Heart left ventricle (tissue), 13 donors: ENCODE measurements at regions not wholly inside any gene's neighbourhood (a gene's known extent, or its start where the extent isn't known, plus 50 kb on each side); places are given as distances from the start of the nearest gene placed in this dataset.

Experiments
- CTCF ChIP-seq, 12 donors: fragments of 200-600 bp; sonication (generic) in 4 of 12; IDR thresholded peaks; one replicate each; pipeline versions ENCODE4 v1.5.0 to v1.8.0; 2018 to 2022; ENCODE audit warnings: antibody characterized with exemption in 12 of 12, mild to moderate bottlenecking in 5 of 12
- POLR2A ChIP-seq, 2 donors: fragments of 450-650 bp; IDR thresholded peaks; one replicate each; pipeline ENCODE4 v1.6.1; 2017; ENCODE audit warnings: antibody characterized with exemption in 2 of 2, mild to moderate bottlenecking in 2 of 2, moderate library complexity in 2 of 2
- donor health status: ischemic (EF 13 %, LVEDD 7.1; RV severe dilation, severe dysfunction).
- donor health status: DM: no; HTN: yes; CAD: no.
- donor health status: DM: no; HTN: no; CAD: no.
- donor health status: ischemic (EF 25% LVEDD 6.9; RV normal size, moderate dysfunction).
- donor health status: ischemic (EF 25% LVEDD 5.7; RV mildly dilated, moderate dysfunction).
- donor health status: ischemic (EF 35%, LVEDD 5.7; RV mildly dilated, moderate dysfunction).
- donor health status: nonischemic (EF 11% LVEDD 7.7; RV severe dilation, severe dysfunction).
- donor health status: DM: yes; HTN: yes; CAD: no.
- donor health status: PGD.
- donor health status: ischemic (EF 29% LVEDD 5.4; RV normal size, mild dysfunction).
- donor health status: nonischemic (EF 23%, LVEDD 6.1; RV moderate dilation, normal function).

DNA sequence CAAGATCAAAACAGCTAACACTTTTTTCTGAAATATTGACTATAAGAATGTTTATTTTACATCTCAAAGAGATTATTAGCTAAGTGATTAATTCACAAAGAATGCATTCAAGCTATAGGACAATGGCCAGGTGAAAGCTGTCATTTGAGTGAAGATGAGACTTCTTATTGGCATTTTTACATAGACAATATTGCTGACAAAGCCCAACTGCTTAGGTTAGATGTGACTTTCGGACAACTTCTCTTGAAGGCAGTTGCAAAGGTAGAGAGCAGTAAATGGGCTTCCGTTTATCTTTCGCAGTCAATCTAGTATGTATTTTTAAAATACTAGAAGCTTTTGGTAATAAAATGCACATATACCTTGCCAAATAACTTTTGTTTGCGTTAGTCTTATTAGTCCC is 1041.3 kb downstream of the AMY1C start:
- TF ChIP-seq POLR2A (IDR thresholded peaks at IDR 0.05) (no peak), CTCF (IDR thresholded peaks at IDR 0.05) (no peak)
